ENCODE measurements at regions not wholly inside any gene's neighbourhood (a gene's known extent, or its start where the extent isn't known, plus 50 kb on each side); places are given as distances from the start of the nearest gene placed in this dataset.

DNA sequence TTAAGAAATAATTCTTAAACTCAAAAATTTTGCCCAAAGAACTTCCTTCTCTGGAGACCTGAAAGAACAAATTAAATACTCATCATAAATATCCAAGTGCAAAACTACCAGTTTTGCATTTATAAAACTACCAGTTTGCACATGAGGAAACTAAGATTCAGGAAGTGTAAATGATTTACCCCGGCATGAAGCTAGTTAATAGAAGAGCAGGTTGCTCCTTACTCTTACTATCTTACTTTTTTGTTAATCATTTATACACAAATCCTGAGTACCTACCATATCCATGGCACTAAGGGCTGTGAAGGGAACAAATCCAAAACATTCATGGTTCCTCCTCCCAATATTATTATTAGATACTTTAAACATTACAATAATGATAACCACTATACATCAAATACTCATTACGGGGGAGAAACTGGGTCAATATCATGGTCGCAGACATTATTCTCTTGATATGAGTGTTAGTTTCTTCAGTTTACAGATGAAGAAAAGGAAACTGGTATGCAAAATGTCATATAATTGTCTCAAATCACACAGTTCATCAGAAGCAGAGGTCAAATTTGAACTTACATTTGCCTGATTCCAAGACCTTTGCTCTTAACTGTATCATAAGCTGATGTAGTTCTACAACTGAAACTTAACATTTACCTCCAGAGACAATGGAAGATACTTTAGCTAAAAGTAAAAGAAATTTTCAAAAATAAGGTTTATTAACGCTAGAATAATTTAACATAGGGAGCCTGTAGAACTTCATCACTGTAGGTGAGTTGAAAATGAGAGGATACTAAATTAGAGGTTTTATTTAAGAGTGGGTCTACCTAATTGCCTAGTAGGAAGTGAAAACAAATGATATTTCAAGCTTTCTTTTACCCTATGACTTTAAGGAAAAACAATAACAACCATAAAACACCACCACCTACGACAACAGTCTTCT is 74.5 kb downstream of the FAM76B start:
- Histone ChIP-seq H3K27ac (ENCODE audit: insufficient read depth, low read depth, low read length) (no peak overlapping the region), H3K9ac (replicated peaks; ENCODE audit: extremely low read depth, insufficient read depth, low read length) (no peak overlapping the region), H2AFZ (ENCODE audit: low read depth, low read length) (no peak overlapping the region), H3K9me1 (replicated peaks; ENCODE audit: control insufficient read depth, extremely low read depth, insufficient read depth, low read length) (no peaks in the 10 kb centered on the region), H3K4me3 (replicated peaks in 1 of 3; ENCODE audit: insufficient read depth in 1 of 3, low read depth in 1 of 3, low read length in 3 of 3) (no peak overlapping the region), H4K20me1 (replicated peaks; ENCODE audit: control insufficient read depth, extremely low read depth, insufficient read depth, low read length) (no peaks in the 10 kb centered on the region), H3K4me1 (ENCODE audit: control insufficient read depth, extremely low read depth, insufficient read depth, low read length) (no peaks in the 10 kb centered on the region), H3K79me2 (ENCODE audit: control insufficient read depth, insufficient read depth, low read length) (no peaks in the 10 kb centered on the region), H3K27me3 (ENCODE audit: control insufficient read depth in 2 of 2, insufficient read depth in 2 of 2, low read length in 2 of 2) (peaks cover 7 to 18% of the 10 kb centered on the region in 2 experiments), H3K36me3 (ENCODE audit: control insufficient read depth in 2 of 2, extremely low read depth in 1 of 2, insufficient read depth in 2 of 2, low read length in 2 of 2) (no peaks in the 10 kb centered on the region), H3K9me3 (replicated peaks; ENCODE audit: control insufficient read depth, insufficient read depth, low read length) (no peaks in the 10 kb centered on the region), H3K4me2 (ENCODE audit: insufficient read depth, low read length) (no peak overlapping the region)
- no peak for TF ChIP-seq MYC (IDR thresholded peaks at IDR 0.05; ENCODE audit: low read depth, low read length)
- TF ChIP-seq FOS (IDR thresholded peaks at IDR 0.05; ENCODE audit: borderline replicate concordance, insufficient read depth, low read length), result no peak
- TF ChIP-seq, protein P1, sequence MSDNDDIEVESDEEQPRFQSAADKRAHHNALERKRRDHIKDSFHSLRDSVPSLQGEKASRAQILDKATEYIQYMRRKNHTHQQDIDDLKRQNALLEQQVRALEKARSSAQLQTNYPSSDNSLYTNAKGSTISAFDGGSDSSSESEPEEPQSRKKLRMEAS (IDR thresholded peaks at IDR 0.05; ENCODE audit: insufficient read depth, insufficient read length), result no peak
- no peak for TF ChIP-seq POLR2AphosphoS5 (IDR thresholded peaks at IDR 0.05; ENCODE audit: insufficient read depth, low read depth, low read length)
- TF ChIP-seq GATA2 (IDR thresholded peaks at IDR 0.05; ENCODE audit: insufficient read depth, insufficient read length, low read depth, low read length), result no peak
- TF ChIP-seq EZH2 (IDR thresholded peaks at IDR 0.05; ENCODE audit: borderline replicate concordance, low read depth, low read length, severe bottlenecking), result no peak
- TF ChIP-seq JUN (IDR thresholded peaks at IDR 0.05; ENCODE audit: borderline replicate concordance, insufficient read depth, insufficient read length, low read depth), result no peak
- no peak for TF ChIP-seq POLR2A (IDR thresholded peaks at IDR 0.05; ENCODE audit: low read depth, low read length)
- CTCF ChIA-PET, result interaction anchor here (1.2 to 2.2 kb wide), 3 partner anchors 10 to 563 kb away, joined by 3 to 12 read pairs (median 4); no protein-coding TSS in a partner anchor
- dilution Hi-C loops (cut with MboI; ENCODE audit: extremely low pct_ligation_motif_present, low sequenced_read_pairs), result no loop called here
- no TSS peak for BruUV-seq (replicated peaks)
- FAIRE-seq (no peak), DNase-seq (ENCODE audit: low read depth, low spot score) (no peak)
- intact Hi-C loops (cut with micrococcal nuclease), result no loop called here
- POLR2A ChIA-PET, result no interaction called here

Measured in endothelial cell of umbilical vein (primary cell).